NCI-H2227 (cell line): ENCODE measurements at regions not wholly inside any gene's neighbourhood (a gene's known extent, or its start where the extent isn't known, plus 50 kb on each side); places are given as distances from the start of the nearest gene placed in this dataset.

Experiments used
- DNase-seq: peaks from one replicate; lab custom pipeline; 2025; ENCODE audit not compliant: unreplicated experiment; lab: John Stamatoyannopoulos, UW

- DNase-seq, result no peak
These were observed 154.4 kb downstream of the TLR4 start for GRCh38 chr9:117858561-117858960.

DNA sequence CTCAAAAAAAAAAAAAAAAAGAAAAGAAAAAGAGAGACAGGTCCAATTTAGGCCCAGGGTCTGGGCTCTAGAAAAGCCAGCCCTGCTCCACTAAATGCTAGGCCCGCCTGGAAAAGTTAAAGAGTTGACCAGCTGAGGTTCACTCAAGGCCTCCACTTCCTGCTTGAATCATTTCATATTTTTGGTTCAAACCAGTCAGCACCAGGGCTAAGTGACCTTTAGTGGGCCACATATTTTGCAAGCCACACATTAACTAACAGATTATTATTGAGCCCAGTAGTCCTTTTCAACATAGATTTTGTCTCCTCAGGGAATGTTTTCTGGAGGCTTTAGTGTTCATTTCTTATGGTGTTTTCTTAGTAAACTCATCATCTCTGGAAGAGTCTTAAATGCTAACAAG lies 156.6 kb downstream of the TLR4 start:
- no peak for DNase-seq

GRCh38 chr9:117864385-117865057 lies 160.3 kb downstream of the TLR4 start:
- DNase-seq, result no peak

- no peak for DNase-seq
These were observed 164.4 kb downstream of the TLR4 start for GRCh38 chr9:117868594-117868993.

GRCh38 chr9:117869287-117869686 lies 165.1 kb downstream of the TLR4 start:
- DNase-seq, result no peak

- no peak for DNase-seq
These were observed 165.5 kb downstream of the TLR4 start for GRCh38 chr9:117869712-117870111.

- no peak for DNase-seq
These were observed 169.5 kb downstream of the TLR4 start for GRCh38 chr9:117873664-117874063.

DNA sequence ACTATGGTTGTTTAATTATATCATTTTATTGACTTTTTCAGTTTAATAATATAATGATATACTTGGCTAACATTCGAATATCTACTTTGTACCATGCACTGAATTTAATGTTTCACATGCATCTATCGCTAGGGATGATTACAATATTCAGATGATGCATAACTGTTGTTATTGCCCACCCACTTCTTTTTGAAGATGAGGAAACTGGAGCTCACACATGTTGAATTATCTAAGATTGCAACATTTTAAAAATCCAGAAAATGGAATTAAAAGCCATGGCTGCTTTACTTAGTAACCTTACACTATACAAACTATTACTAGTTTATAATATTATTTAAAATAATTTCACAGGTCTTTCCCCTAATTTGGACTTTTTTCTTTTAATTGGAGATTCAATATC lies 171.7 kb downstream of the TLR4 start:
- DNase-seq, result no peak

- no peak for DNase-seq
These were observed 178.0 kb downstream of the TLR4 start for GRCh38 chr9:117882171-117882570.

- DNase-seq, result no peak
These were observed 182.4 kb downstream of the TLR4 start for GRCh38 chr9:117886616-117887015.

DNA sequence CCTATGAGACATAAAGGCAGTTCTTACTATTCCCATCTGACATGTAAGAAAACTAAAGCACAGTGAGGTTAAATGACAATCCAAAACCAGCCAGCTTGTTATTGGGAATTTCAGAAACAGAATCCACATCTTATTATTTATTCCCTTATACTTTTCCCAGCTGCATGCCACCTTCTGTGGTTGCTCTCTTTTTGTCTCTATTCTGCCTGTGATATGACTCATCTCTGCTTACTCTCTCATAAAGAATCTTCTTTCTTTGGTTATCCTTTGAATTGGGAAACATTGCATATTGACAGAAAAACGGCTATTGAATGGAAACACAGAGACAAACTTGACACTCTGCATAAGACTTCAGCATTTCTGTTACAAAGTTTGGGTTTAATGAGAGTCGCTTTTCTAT lies 183.2 kb downstream of the TLR4 start:
- no peak for DNase-seq

- DNase-seq, result no peak
These were observed 183.7 kb downstream of the TLR4 start for GRCh38 chr9:117887941-117888340.

- DNase-seq, result no peak
These were observed 199.2 kb downstream of the TLR4 start for GRCh38 chr9:117903453-117903852.

DNA sequence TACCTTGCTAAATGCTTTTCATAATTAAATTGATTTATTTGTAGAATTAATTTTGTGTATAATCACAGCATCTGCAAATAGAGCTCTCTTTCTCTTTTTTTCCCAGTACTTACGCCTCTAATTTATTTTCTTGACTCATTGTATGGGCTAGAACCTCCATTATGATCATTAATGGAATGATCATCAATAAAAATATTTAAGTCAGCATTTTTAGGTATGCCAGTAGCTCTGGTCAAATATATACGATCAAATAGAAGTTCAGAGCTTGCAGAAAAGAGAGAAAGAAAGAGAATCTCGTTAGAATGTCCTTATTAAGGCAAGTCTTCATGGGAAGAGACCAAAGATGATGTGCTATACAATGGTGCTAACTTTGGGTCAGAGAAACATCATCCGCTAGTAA lies 202.6 kb downstream of the TLR4 start:
- no peak for DNase-seq

- DNase-seq, result no peak
These were observed 203.2 kb downstream of the TLR4 start for GRCh38 chr9:117907420-117907819.

DNA sequence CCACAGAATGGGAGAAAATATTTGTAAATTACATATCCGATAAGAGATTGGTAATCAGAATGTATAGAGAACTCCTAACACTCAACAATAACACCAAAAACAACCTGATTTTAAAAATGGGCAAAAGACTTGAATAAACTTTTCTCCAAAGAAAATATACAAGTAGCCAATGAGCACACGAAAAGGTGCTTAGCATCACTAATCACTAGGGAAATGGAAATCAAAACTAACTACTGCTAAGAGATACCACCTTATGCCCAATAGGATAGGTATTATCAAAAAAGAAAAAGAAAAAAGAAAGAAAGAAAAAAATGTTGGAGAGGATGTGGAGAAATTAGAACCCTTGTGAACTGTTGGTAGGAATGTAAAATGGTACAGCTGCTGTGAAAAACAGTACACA lies 212.1 kb downstream of the TLR4 start:
- DNase-seq, result no peak

DNA sequence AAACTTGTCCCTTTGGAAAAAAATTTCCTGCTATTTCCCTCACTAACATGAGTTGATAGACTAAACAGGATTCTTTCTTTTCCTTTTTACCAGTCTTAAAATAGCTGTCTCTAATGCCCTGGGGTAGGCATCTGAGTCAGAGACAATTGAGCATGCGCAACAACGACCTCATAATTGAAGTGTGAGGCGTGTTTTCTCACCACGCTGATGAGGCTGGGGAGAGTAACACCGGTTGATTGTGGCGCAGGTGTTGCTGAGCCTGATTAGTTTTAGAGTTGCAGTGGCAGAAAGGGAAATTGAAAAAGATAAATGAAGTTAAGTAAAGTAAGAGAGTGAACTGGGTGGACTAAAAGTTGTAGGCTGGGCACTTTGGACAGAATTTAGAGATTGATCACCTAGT lies 213.7 kb downstream of the TLR4 start:
- no peak for DNase-seq

- DNase-seq, result no peak
These were observed 215.3 kb downstream of the TLR4 start for GRCh38 chr9:117919538-117919937.

- DNase-seq, result no peak
These were observed 221.9 kb downstream of the TLR4 start for GRCh38 chr9:117926031-117926658.

GRCh38 chr9:117927354-117927753 lies 223.2 kb downstream of the TLR4 start:
- DNase-seq, result no peak

DNA sequence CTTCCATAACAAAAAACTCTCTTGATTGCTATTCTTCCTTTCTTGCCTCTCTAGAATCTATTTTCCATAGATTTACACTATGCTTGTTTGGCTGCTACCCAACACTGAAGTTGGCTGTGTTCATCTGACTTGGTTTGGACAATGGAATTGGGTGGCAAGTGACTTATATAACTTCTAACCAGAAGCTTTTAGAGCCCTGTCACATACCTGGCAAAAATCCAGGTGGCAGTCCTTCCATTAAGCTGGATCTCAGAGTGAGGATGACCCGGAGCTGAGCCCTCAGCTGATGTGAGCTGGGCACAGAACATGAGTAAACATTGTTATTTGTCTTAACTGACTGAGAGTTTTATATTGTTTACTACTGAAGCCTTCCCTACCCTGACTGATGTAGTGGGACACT lies 225.7 kb downstream of the TLR4 start:
- DNase-seq, result no peak

DNA sequence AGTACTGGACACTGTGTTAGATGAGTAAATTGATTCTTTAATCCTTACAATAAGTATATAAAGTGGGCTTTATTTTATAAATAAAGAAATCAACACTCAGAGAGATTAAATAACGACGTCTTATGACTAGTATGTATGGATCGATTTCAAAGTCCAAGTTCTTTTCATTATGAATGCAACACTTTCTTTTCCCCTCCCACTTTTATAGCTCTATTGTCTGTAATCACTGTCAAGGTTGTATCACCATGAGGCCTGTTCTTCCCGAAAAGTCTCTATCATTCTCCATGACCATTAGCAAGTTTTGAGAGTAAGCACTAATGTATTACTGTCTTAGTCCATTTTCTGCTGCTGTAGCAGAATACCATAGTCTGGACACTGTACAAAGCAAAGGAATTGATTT lies 228.4 kb downstream of the TLR4 start:
- no peak for DNase-seq
